ENCODE measurements at regions not wholly inside any gene's neighbourhood (a gene's known extent, or its start where the extent isn't known, plus 50 kb on each side); places are given as distances from the start of the nearest gene placed in this dataset.

DNA sequence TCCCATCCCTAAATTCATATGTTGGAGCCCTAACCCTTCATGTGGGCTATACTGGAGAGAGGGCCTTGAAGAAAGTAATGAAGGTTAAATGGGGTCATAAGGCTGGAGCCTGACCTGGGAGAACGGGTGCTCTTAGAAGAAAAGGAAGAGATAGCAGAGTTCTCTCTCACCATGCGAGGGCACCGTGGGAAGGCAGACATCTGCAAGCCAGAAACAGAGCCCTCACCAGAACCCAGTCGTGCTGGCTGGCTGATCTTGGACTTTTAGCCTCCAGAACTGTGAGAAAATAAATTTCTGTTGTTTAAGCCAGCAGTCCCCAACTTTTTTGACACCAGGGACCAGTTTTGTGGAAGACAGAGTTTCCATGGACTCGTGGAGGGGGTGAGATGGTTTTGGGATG is 149.3 kb downstream of the ATP23 start:
- peaks cover 22% of the 10 kb centered on the region for H3K27me3 Mint-ChIP-seq (ENCODE audit: low read depth)
- no peaks in the 10 kb centered on the region for H3K4me1 Mint-ChIP-seq
- H3K27ac Mint-ChIP-seq: no peak overlapping the region
- DNase-seq (ENCODE audit: low spot score in 2 of 2, unreplicated experiment in 2 of 2): no peak
- H3K4me3 Mint-ChIP-seq: no peak overlapping the region
- no peaks in the 10 kb centered on the region for H3K9me3 Mint-ChIP-seq
- TF ChIP-seq, protein P1, sequence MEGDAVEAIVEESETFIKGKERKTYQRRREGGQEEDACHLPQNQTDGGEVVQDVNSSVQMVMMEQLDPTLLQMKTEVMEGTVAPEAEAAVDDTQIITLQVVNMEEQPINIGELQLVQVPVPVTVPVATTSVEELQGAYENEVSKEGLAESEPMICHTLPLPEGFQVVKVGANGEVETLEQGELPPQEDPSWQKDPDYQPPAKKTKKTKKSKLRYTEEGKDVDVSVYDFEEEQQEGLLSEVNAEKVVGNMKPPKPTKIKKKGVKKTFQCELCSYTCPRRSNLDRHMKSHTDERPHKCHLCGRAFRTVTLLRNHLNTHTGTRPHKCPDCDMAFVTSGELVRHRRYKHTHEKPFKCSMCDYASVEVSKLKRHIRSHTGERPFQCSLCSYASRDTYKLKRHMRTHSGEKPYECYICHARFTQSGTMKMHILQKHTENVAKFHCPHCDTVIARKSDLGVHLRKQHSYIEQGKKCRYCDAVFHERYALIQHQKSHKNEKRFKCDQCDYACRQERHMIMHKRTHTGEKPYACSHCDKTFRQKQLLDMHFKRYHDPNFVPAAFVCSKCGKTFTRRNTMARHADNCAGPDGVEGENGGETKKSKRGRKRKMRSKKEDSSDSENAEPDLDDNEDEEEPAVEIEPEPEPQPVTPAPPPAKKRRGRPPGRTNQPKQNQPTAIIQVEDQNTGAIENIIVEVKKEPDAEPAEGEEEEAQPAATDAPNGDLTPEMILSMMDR (IDR thresholded peaks at IDR 0.05; ENCODE audit: unreplicated experiment): no peak
- H3K36me3 Mint-ChIP-seq: no peaks in the 10 kb centered on the region

DNA sequence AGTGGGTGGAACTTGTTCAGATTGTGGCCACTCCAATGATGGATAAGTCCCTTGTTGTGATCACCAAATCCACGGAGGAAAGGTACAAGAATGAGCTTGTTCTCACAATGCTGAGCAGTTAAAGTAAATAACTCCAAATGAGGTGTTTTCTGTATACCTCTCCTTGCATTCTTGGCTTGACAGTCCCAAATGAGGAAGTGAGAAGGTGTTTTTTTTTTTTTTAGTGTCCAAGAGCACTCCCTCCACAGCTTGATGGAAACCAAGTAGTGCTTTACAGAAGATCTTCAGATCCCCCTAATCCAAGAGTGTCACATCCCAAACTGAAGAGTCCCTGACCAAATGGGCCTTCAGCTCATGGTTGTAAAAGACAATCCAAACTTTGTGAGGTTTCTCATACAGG is 153.6 kb downstream of the ATP23 start:
- no peaks in the 10 kb centered on the region for H3K36me3 Mint-ChIP-seq
- peaks cover 15% of the 10 kb centered on the region for H3K27me3 Mint-ChIP-seq (ENCODE audit: low read depth)
- H3K9me3 Mint-ChIP-seq: no peaks in the 10 kb centered on the region
- TF ChIP-seq, protein P1 (IDR thresholded peaks at IDR 0.05; ENCODE audit: unreplicated experiment): no peak
- H3K27ac Mint-ChIP-seq: no peak overlapping the region
- H3K4me1 Mint-ChIP-seq: no peaks in the 10 kb centered on the region
- DNase-seq (ENCODE audit: low spot score in 2 of 2, unreplicated experiment in 2 of 2): no peak
- no peak overlapping the region for H3K4me3 Mint-ChIP-seq

DNA sequence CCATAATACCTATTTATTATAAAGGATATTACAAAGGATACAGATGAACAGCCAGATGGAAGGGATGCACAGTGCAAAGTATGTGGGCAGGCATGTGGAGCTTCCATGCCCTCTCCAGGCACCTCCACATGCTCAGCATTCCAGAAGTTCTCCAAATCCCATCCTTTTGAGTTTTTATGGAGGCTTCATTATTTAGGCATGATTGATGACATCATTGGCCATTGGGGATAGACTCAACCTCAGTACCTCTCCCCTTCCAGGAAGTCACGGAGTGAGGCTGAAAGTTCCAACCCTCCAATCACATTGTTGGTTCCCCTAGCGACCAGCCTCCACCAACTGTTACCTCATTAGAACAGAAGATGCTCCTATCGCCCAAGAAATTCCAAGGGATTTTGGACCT is 156.4 kb downstream of the ATP23 start:
- H3K4me1 Mint-ChIP-seq: no peaks in the 10 kb centered on the region
- TF ChIP-seq, protein P1 (IDR thresholded peaks at IDR 0.05; ENCODE audit: unreplicated experiment): no peak
- H3K4me3 Mint-ChIP-seq: no peak overlapping the region
- H3K27me3 Mint-ChIP-seq (ENCODE audit: low read depth): peaks cover 14% of the 10 kb centered on the region
- no peaks in the 10 kb centered on the region for H3K36me3 Mint-ChIP-seq
- no peak for DNase-seq (ENCODE audit: low spot score in 2 of 2, unreplicated experiment in 2 of 2)
- no peak overlapping the region for H3K27ac Mint-ChIP-seq
- H3K9me3 Mint-ChIP-seq: peaks cover 5% of the 10 kb centered on the region

GRCh38 chr12:58099476-58099875 is 158.1 kb downstream of the ATP23 start:
- TF ChIP-seq, protein P1 (IDR thresholded peaks at IDR 0.05; ENCODE audit: unreplicated experiment): no peak
- H3K27me3 Mint-ChIP-seq (ENCODE audit: low read depth): peaks cover 13% of the 10 kb centered on the region
- H3K4me3 Mint-ChIP-seq: no peak overlapping the region
- no peaks in the 10 kb centered on the region for H3K36me3 Mint-ChIP-seq
- H3K4me1 Mint-ChIP-seq: no peaks in the 10 kb centered on the region
- H3K27ac Mint-ChIP-seq: no peak overlapping the region
- DNase-seq (ENCODE audit: low spot score in 2 of 2, unreplicated experiment in 2 of 2): no peak
- peaks cover 5% of the 10 kb centered on the region for H3K9me3 Mint-ChIP-seq

- H3K4me3 Mint-ChIP-seq: no peak overlapping the region
Measured at GRCh38 chr12:58104351-58104755, 163.0 kb downstream of the ATP23 start.

More at GRCh38 chr12:58104351-58104755, 163.0 kb downstream of the ATP23 start:
- no peaks in the 10 kb centered on the region for H3K4me1 Mint-ChIP-seq
- TF ChIP-seq, protein P1 (IDR thresholded peaks at IDR 0.05; ENCODE audit: unreplicated experiment): no peak
- no peaks in the 10 kb centered on the region for H3K36me3 Mint-ChIP-seq
- peaks cover 5% of the 10 kb centered on the region for H3K9me3 Mint-ChIP-seq
- no peak for DNase-seq (ENCODE audit: low spot score in 2 of 2, unreplicated experiment in 2 of 2)
- peaks cover 14% of the 10 kb centered on the region for H3K27me3 Mint-ChIP-seq (ENCODE audit: low read depth)
- no peak overlapping the region for H3K27ac Mint-ChIP-seq
